ENCODE measurements at regions not wholly inside any gene's neighbourhood (a gene's known extent, or its start where the extent isn't known, plus 50 kb on each side); places are given as distances from the start of the nearest gene placed in this dataset.
"Not testable (repeated sequence)": the region's sequence is repeated elsewhere in the genome, so short reads cannot be mapped to it uniquely, and the experiment has no call there.

GRCh38 chr6:125377621-125378020, 75.9 kb upstream of the HDDC2 start:
- ChIA-PET CTCF (no interaction called here), POLR2A (no interaction called here)
- no peak overlapping the region for H3K4me3 Mint-ChIP-seq
- DNase-seq: no peak
- H3K4me1 Mint-ChIP-seq (ENCODE audit: low read depth): no peaks in the 10 kb centered on the region
- H3K36me3 Mint-ChIP-seq (ENCODE audit: low read depth): no peaks in the 10 kb centered on the region
- H3K9me3 Mint-ChIP-seq (ENCODE audit: insufficient read depth): no peaks in the 10 kb centered on the region
- H3K27me3 Mint-ChIP-seq (ENCODE audit: low read depth): peaks cover 54% of the 10 kb centered on the region
- no peak for ATAC-seq
- H3K27ac Mint-ChIP-seq: no peak overlapping the region

- DNase-seq: no peak
- Mint-ChIP-seq H3K4me3 (no peak overlapping the region), H3K27me3 (ENCODE audit: low read depth) (peaks cover 51% of the 10 kb centered on the region), H3K27ac (no peak overlapping the region), H3K9me3 (ENCODE audit: insufficient read depth) (no peaks in the 10 kb centered on the region), H3K4me1 (ENCODE audit: low read depth) (no peaks in the 10 kb centered on the region), H3K36me3 (ENCODE audit: low read depth) (no peaks in the 10 kb centered on the region)
- no peak for ATAC-seq
- POLR2A ChIA-PET: no interaction called here
- CTCF ChIA-PET: no interaction called here
These were observed 77.4 kb upstream of the HDDC2 start for GRCh38 chr6:125379174-125379573.

- ChIA-PET POLR2A (no interaction called here), CTCF (no interaction called here)
- no peak for DNase-seq
- H3K27me3 Mint-ChIP-seq (ENCODE audit: low read depth): peaks cover 47% of the 10 kb centered on the region
- no peaks in the 10 kb centered on the region for H3K36me3 Mint-ChIP-seq (ENCODE audit: low read depth)
- no peak for ATAC-seq
- no peaks in the 10 kb centered on the region for H3K4me1 Mint-ChIP-seq (ENCODE audit: low read depth)
- no peaks in the 10 kb centered on the region for H3K9me3 Mint-ChIP-seq (ENCODE audit: insufficient read depth)
- no peak overlapping the region for H3K4me3 Mint-ChIP-seq
- H3K27ac Mint-ChIP-seq: no peak overlapping the region
These were observed 78.7 kb upstream of the HDDC2 start for GRCh38 chr6:125380474-125380873.

DNA sequence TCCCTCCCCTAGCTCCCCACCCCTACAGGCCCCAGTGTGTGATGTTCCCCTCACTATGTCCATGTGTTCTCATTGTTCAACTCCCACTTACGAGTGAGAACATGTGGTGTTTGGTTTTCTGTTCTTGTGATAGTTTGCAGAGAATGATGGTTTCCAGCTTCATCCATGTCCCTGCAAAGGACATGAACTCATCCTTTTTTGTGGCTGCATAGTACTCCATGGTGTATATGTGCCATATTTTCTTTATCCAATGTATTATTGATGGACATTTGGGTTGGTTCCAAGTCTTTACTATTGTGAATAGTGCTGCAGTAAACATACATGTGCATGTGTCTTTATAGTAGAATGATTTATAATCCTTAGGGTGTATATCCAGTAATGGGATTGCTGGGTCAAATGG, 84.6 kb upstream of the HDDC2 start:
- peaks cover 26% of the 10 kb centered on the region for H3K27me3 Mint-ChIP-seq (ENCODE audit: low read depth)
- POLR2A ChIA-PET; H3K9me3 Mint-ChIP-seq (ENCODE audit: insufficient read depth); H3K36me3 Mint-ChIP-seq (ENCODE audit: low read depth); H3K4me3 Mint-ChIP-seq; CTCF ChIA-PET; H3K4me1 Mint-ChIP-seq (ENCODE audit: low read depth); ATAC-seq; H3K27ac Mint-ChIP-seq; DNase-seq: not testable (repeated sequence)

DNA sequence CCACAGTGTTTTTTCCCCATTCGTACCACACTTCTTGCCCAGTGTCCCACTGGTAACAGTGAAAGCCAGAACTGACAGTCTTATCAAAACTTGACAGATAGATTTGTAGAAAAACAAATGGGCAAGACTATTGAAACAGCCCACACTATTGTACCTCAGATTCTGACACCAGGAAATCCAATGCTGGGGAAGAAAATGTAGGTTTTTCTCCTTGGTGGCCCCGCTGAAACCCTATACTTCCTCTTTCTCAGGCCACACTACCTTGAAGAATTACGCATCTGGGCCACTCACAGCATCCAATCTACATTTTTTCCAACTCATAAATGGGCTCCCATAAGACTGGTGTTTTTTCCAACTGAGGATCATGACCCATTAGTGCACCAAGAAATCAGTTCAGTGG, 90.9 kb upstream of the HDDC2 start:
- ChIA-PET POLR2A (no interaction called here), CTCF (no interaction called here)
- no peak overlapping the region for H3K4me3 Mint-ChIP-seq
- ATAC-seq (no peak), DNase-seq (no peak)
- H3K9me3 Mint-ChIP-seq (ENCODE audit: insufficient read depth): no peaks in the 10 kb centered on the region
- H3K27ac Mint-ChIP-seq: peak overlapping the region; percentile 23
- H3K27me3 Mint-ChIP-seq (ENCODE audit: low read depth): peaks cover 22% of the 10 kb centered on the region
- peaks cover 20% of the 10 kb centered on the region for H3K4me1 Mint-ChIP-seq (ENCODE audit: low read depth)
- H3K36me3 Mint-ChIP-seq (ENCODE audit: low read depth): no peaks in the 10 kb centered on the region

GRCh38 chr6:125393449-125393858, 91.7 kb upstream of the HDDC2 start:
- Mint-ChIP-seq H3K4me3 (peak overlapping the region; percentile 13), H3K9me3 (ENCODE audit: insufficient read depth) (no peaks in the 10 kb centered on the region), H3K27me3 (ENCODE audit: low read depth) (peaks cover 26% of the 10 kb centered on the region), H3K36me3 (ENCODE audit: low read depth) (no peaks in the 10 kb centered on the region), H3K27ac (peak overlapping the region; percentile 3), H3K4me1 (ENCODE audit: low read depth) (peaks cover 20% of the 10 kb centered on the region)
- ChIA-PET CTCF (no interaction called here), POLR2A (no interaction called here)
- DNase-seq (peak; percentile 47), ATAC-seq (peak; percentile 78)

- ChIA-PET CTCF (no interaction called here), POLR2A (no interaction called here)
- Mint-ChIP-seq H3K4me3 (no peak overlapping the region), H3K4me1 (ENCODE audit: low read depth) (no peaks in the 10 kb centered on the region), H3K27ac (no peak overlapping the region), H3K27me3 (ENCODE audit: low read depth) (peaks cover 25% of the 10 kb centered on the region), H3K36me3 (ENCODE audit: low read depth) (no peaks in the 10 kb centered on the region), H3K9me3 (ENCODE audit: insufficient read depth) (no peaks in the 10 kb centered on the region)
- ATAC-seq (no peak), DNase-seq (no peak)
These were observed 105.0 kb upstream of the HDDC2 start for GRCh38 chr6:125406741-125407140.

DNA sequence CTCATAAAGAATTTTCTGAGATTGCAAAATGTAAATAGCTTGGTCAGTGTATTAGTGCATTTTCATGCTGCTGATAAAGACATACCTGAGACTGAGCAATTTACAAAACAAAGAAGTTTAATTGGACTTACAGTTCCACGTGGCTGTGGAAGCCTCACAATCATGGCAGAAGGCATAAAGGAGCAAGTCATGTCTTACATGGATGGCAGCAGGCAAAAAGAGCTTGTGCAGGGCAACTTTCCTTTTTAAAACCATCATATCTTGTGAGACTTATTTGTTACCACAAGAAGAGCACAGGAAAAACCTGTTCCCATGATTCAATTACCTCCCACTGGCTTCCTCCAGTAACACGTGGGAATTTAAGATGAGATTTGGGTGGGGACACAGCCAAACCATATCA, 112.7 kb upstream of the HDDC2 start:
- POLR2A ChIA-PET: no interaction called here
- Mint-ChIP-seq H3K36me3 (ENCODE audit: low read depth) (no peaks in the 10 kb centered on the region), H3K4me1 (ENCODE audit: low read depth) (no peaks in the 10 kb centered on the region), H3K27ac (no peak overlapping the region), H3K27me3 (ENCODE audit: low read depth) (peaks cover 3% of the 10 kb centered on the region), H3K4me3 (no peak overlapping the region), H3K9me3 (ENCODE audit: insufficient read depth) (no peaks in the 10 kb centered on the region)
- DNase-seq (no peak), ATAC-seq (no peak)
- CTCF ChIA-PET: no interaction called here

DNA sequence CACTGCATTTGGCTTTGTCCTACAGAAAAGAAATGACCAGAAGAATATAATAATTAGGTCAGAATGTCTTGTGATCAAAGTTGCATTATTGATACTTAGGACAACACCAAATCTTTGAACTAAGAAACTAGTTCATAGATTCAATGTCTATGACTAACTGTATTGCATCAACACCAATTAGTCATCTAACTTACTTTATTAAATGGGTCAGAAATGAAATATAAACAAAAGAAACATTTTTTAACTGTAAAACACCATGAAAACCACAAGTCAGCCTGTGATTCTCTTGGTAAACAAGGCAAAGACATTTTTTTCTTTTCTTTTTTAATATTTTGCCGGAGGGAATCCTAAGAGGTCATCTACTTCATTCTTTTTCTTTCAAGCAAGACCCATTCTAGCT, 114.1 kb upstream of the HDDC2 start:
- H3K27ac Mint-ChIP-seq: no peak overlapping the region
- ATAC-seq (no peak), DNase-seq (no peak)
- ChIA-PET POLR2A (no interaction called here), CTCF (no interaction called here)
- H3K9me3 Mint-ChIP-seq (ENCODE audit: insufficient read depth): no peaks in the 10 kb centered on the region
- H3K27me3 Mint-ChIP-seq (ENCODE audit: low read depth): peaks cover 3% of the 10 kb centered on the region
- no peaks in the 10 kb centered on the region for H3K4me1 Mint-ChIP-seq (ENCODE audit: low read depth)
- H3K4me3 Mint-ChIP-seq: no peak overlapping the region
- no peaks in the 10 kb centered on the region for H3K36me3 Mint-ChIP-seq (ENCODE audit: low read depth)

DNA sequence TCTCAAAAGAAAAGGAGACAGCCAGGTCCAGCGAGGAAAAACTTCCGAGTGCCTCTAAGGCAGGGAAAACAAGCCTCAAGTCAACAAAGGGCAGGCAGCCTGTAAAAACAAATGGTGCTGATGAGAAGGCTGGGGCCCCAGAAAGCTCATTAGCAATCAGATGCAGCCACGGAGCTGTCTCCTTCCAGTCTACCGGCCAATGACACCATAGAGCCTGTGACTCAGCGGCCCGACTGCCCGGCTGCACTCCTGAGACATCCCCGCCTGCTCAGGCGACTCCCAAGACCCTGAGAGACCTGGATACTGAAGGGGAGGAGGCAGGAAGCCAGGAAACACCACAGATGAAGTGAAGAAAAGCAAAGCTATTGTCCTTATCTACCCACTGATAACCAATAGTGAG, 120.1 kb upstream of the HDDC2 start:
- Mint-ChIP-seq H3K27ac (no peak overlapping the region), H3K9me3 (ENCODE audit: insufficient read depth) (no peaks in the 10 kb centered on the region), H3K4me1 (ENCODE audit: low read depth) (no peaks in the 10 kb centered on the region), H3K4me3 (no peak overlapping the region), H3K27me3 (ENCODE audit: low read depth) (peaks cover 9% of the 10 kb centered on the region), H3K36me3 (ENCODE audit: low read depth) (no peaks in the 10 kb centered on the region)
- CTCF ChIA-PET: no interaction called here
- no peak for ATAC-seq
- no peak for DNase-seq
- POLR2A ChIA-PET: no interaction called here

DNA sequence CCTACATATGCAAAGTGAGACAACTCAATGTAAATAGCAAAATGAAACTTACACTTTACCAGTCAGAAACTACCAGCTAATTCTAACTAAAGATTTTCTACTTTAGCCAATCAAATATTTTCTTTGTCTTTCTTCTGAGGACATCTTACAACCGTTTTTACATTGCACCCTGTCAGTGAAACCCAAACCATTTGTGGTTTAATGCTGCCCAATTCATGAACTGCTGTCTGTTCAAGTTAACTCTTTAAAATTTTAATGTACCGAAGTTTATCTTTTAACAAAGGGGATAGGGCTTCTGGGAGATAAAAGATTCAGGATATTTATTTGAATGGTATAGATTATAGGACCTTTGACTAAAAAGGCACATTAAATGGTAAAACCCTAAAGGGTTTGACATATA, 121.3 kb upstream of the HDDC2 start:
- POLR2A ChIA-PET: no interaction called here
- Mint-ChIP-seq H3K36me3 (ENCODE audit: low read depth) (no peaks in the 10 kb centered on the region), H3K4me3 (no peak overlapping the region), H3K27me3 (ENCODE audit: low read depth) (peaks cover 12% of the 10 kb centered on the region), H3K4me1 (ENCODE audit: low read depth) (no peaks in the 10 kb centered on the region), H3K9me3 (ENCODE audit: insufficient read depth) (no peaks in the 10 kb centered on the region), H3K27ac (no peak overlapping the region)
- CTCF ChIA-PET: no interaction called here
- ATAC-seq (no peak), DNase-seq (no peak)

- DNase-seq: no peak
- ATAC-seq: no peak
- peaks cover 3% of the 10 kb centered on the region for H3K4me1 Mint-ChIP-seq (ENCODE audit: low read depth)
- H3K27ac Mint-ChIP-seq: no peak overlapping the region
- H3K36me3 Mint-ChIP-seq (ENCODE audit: low read depth): no peaks in the 10 kb centered on the region
- no peaks in the 10 kb centered on the region for H3K9me3 Mint-ChIP-seq (ENCODE audit: insufficient read depth)
- ChIA-PET CTCF (no interaction called here), POLR2A (no interaction called here)
- peaks cover 19% of the 10 kb centered on the region for H3K27me3 Mint-ChIP-seq (ENCODE audit: low read depth)
- H3K4me3 Mint-ChIP-seq: no peak overlapping the region
These were observed 130.2 kb upstream of the HDDC2 start for GRCh38 chr6:125431971-125432370.

DNA sequence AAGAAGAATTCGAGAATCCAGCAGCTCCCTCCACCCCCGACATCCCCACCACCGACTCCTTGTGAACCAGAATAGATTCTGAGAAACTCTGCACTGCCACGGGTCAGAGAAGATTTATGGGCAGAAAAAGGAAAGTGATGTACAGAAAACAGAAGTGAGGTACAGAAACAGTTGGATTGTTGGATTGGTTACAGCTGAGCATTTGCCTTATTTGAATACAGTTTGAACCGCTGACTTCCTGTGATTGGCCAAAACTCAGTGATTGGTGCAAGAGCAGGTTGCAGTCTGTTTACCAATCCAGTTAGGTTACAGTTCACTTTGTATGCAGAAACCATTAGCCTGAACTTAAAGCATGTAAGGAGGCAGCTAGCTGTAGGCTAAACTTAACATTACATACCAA, 131.2 kb upstream of the HDDC2 start:
- DNase-seq (no peak), ATAC-seq (no peak)
- H3K4me3 Mint-ChIP-seq: no peak overlapping the region
- H3K27ac Mint-ChIP-seq: no peak overlapping the region
- no peaks in the 10 kb centered on the region for H3K36me3 Mint-ChIP-seq (ENCODE audit: low read depth)
- peaks cover 3% of the 10 kb centered on the region for H3K4me1 Mint-ChIP-seq (ENCODE audit: low read depth)
- no peaks in the 10 kb centered on the region for H3K9me3 Mint-ChIP-seq (ENCODE audit: insufficient read depth)
- POLR2A ChIA-PET: no interaction called here
- H3K27me3 Mint-ChIP-seq (ENCODE audit: low read depth): peaks cover 18% of the 10 kb centered on the region
- CTCF ChIA-PET: no interaction called here

All from activated CD8-positive, alpha-beta T cell treated with anti-CD3 and anti-CD28 coated beads, Interleukin-2, amount 10 ng/mL, durations not matched to agents 7 days and 5 days (primary cell).